NCI-H1417 treated with DMSO at 0.1 percent for 48 hours (cell line): ENCODE measurements at regions not wholly inside any gene's neighbourhood (a gene's known extent, or its start where the extent isn't known, plus 50 kb on each side); places are given as distances from the start of the nearest gene placed in this dataset.

Experiments
- DNase-seq: peaks from one replicate; lab custom pipeline; 2025; lab: John Stamatoyannopoulos, UW

DNA sequence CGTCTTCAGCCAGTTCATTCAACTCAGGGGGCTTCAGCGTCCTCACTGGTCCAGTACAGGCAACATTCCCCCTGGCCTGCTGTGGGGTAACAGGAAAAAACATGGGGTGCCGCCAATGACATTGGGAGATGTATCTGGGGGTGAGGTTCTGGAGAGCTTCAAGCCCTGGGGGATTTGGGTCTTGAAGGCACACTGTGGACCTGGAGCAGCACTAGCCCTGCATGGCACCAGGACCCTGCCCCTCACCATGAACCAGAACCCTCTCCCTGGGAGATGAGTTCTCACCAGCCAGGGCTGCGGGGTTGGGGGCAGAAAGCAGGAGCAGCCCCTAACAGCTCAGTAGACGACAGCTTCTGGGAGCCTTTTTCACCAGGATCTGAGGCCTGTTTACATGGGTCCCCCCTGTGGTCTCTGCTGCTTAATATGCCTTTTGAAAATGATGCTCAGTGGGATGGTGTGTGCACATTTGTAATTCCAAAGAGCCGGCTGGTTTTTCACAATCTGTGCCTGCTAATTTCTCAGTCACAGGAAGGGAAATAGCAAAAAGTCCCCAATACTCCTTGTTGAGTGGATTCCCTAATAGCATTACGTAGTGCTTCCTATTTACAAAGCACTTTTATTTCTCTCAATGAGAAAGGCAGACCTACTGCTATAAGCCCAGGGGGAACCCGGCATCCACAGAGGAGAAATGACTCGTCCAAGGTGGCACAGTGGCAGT, 509.5 kb downstream of the RPS24 start:
- DNase-seq, result no peak

DNA sequence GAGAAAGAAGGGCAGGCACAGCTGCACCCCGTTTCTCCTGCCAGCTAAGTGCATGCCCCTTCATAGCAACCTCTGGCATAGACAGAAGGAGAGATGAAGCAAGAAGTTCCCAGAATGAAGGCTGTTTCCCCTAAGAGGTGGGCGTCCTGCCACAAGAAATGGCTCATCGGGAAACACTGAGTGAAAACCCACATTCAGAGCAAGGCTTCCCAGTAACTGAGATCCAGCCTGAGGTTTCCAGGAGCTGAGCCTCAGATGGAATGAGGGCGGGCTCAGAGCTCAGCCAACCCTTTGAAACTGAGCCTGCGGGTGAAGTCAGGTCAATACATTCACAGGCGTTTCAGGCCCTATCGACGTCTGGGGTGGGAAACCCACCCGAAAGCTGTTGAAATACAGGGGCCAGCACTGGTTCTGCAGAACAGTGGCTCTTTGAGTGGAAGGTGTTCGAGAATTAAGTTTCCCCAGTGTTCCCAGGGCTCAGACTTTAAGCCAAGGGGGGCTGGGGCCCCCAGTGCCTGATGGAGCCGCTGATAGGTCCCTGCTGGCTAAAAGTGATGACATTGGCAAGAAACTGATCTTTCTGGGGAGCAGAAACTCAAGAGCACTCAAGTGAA, 510.2 kb downstream of the RPS24 start:
- no peak for DNase-seq

DNA sequence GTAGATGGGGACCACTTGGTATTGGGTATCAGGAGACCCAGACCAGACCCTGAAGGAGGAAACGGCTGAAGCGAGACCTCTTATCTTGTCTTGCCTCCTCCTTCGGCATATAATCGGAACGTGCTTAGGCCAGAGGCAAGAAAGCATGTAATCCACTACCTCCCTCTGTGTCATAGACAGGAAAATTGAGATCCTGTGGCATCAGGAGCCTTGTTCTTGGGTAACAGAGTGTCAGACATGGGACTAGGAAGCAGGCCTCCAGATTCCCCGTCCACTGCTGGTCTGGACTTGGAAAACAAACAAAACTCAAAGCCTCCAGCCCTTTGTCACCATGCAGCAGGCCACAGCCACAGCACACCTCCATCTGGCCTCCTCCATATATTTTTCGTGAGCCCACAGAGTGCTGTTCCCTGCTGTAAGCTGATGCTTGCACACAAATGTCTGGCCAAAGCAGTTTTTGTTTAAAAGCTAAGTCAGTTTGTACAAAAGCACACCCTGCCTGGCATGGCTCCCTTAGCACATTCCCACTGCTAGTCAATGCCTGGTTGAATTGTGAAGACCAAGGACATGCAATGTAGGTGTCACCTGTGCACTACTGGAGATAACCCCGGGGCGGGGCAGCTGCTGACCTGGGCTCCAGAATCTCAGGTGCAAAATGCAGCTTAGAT, 510.9 kb downstream of the RPS24 start:
- no peak for DNase-seq

DNA sequence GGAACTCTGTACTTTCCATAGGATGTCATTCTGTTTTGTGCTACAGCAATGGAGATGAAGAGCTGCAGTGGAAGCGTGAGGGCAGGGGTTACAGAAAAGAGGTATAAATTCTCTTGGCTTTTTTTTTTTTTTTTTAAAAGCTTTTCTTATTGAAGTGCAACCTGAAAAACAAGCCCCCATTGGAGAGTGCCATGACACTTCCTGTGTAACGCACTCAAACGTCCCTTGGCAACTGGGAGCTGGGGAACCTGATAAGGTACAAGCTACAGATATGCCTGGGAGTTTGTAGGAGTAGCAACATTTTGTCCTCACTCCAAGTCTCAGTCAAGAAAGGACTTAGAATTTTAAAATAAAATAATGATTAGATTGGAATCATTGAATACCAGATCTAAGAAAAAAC, 512.1 kb downstream of the RPS24 start:
- no peak for DNase-seq

DNA sequence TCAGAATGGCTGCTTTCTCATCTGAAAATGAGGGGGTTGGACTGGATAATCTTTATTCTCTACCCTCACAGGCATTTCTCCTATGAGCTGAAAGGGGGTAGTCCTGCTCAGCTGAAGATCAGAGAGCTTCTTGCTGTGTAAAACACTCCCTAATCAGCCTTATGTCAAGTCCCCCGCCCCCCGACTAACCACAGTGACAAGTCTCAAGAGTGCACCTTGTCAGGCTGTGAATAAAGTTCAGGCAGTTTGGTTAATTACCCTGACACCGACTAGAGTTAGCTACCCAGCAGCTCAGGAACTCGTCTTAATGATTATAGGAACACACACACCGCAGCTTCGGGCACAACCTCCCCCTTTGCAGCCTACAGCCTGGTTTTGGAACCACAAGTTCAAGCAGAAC, 513.7 kb downstream of the RPS24 start:
- no peak for DNase-seq

DNA sequence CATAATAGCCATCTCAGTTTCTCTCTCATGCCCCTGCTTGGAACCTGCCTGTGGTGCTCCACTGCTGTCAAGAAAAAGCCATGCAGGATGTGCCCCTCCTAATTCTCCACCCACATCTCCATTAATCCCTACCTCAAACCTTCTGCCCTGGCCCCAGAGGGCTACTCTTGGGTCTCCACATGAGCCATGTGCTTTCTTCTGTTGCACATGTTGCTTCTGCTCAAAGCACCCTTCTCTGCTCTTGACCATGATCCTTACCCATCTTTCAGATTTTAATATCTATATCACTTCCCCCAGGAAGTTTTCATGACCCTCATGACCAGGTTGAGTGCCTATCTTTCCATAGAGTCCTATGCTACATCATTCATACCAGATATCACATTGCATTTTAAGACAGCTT, 514.2 kb downstream of the RPS24 start:
- no peak for DNase-seq

DNA sequence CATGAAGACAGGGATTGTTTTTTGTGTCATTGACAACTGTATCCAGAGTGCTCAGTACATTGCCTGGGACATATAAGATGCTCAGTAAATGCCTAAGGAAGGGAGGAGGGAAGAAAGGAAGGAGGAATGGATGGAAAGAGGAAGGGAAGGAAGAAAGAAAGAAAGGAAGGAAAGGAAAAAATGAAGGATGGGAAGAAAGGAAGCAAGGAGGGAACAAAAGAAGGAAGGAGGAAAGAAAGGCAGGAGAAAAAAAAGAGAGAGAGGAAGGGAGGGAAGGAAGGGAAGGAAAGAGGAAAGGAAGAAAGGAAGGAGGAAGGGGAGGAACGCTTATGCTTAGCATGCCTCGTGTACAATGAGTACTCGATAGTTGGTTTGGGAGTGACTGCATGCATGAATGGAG, 514.7 kb downstream of the RPS24 start:
- DNase-seq, result no peak

DNA sequence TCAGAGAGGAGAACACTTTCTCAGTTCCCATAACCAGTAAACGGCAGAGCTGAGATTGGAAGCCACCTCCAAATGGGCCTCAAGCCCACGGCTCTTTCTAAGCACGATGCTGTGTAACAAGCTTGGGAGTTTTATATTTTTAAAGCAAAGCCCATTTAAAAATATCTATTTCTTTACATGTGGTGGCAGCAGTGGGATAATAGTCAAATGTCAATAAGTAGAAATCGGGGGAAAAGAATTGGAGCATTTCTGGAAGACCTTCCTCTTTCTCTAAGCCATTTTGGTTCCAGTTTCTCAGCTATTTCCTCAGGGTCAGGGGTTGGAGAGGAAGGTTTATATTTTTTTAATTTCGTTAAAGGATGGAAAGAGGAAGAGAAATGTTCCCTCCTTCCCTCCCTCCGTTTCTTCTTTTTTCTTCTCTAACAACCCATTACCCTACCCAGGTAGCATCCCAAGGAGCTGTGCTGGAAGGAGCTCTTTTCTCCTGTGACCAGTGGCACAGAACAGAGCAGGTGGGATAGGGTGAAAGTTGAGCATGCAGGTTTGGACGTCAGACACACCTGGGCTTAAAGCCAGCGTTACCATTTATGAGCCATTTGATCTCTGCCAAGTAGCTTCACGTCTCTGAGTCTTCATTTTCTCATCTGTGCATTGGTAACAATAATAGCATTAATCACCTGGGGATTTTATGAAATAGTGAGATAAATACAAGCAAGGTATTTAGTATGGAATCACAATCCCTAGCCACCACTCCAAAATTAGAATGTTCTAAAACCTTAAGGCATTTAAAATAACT, 515.7 kb downstream of the RPS24 start:
- no peak for DNase-seq

DNA sequence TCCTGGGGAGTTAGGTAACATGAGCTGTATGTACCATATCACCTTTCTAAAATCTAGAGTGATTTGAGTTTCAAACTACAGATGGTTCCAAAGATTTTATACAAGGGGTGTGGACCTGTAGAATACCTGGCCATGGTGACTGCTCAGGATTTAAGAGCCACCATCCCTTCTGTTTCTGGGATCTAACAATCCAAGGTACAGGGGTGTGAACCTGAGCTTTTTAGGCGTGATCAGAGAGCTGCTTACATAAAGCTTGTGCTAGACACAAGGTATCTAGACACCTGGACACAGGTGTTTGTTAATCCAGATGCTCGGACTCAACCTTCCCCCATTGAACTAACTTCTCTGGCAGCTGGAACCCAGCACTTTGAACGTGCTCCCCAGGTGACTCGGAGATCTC, 516.4 kb downstream of the RPS24 start:
- DNase-seq, result no peak

DNA sequence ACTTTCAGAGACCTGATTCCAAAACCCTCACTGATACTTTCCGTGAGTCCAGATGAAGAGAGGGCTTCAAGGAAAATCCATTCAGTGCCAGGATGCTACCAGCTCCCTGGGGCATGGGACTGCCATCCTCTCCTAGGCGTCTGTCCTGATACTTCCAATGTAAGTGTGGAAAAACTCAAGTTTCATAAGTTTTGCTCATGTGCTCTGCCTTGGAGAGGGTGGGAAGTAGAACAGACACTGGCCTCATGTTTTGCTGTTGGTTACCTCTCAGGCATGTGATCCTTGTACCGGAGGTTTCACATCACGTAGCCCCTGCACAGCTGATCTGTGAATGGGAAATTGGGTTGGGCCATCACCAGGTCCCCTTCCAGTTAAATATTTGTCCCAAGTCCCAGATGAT, 517.1 kb downstream of the RPS24 start:
- no peak for DNase-seq

DNA sequence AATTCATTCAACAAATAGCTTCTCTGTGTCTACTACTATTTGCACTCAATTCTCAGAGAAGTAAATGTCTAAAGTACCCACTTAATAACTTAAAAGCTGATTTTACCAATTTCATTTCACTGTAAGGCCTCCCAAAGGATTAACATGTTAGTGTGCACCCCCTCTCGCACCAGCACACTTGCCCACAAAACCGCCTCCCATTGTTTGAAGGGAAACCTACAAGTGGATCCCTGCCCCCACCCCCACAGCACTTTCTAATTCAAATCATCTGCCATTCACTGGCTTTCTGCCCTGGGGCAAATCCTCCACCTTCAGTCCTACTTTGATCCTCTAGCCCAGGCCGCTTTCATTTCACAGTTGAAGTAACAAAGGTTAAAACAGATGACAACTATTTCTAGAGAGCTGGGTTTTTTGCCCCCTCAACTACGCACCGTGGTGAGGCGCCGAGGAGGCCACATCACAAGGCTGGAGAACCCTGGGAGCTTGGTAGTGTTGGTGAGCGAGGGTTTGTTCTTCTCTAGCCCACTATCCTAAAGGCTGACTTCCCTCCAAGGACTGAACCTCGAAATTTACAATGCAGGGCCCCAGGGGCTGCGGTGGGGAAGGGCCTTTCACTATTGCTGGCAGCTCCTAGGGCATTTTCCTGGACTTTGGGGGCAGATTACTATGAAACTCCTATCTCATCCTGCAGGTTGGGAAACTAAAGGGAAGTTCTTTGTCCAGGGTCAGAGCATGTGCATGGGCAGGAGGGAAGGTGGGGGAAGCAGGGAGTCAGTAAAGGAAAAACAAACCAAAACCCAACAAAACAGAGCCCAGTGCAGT, 517.4 kb upstream of the ZMIZ1 start:
- no peak for DNase-seq

DNA sequence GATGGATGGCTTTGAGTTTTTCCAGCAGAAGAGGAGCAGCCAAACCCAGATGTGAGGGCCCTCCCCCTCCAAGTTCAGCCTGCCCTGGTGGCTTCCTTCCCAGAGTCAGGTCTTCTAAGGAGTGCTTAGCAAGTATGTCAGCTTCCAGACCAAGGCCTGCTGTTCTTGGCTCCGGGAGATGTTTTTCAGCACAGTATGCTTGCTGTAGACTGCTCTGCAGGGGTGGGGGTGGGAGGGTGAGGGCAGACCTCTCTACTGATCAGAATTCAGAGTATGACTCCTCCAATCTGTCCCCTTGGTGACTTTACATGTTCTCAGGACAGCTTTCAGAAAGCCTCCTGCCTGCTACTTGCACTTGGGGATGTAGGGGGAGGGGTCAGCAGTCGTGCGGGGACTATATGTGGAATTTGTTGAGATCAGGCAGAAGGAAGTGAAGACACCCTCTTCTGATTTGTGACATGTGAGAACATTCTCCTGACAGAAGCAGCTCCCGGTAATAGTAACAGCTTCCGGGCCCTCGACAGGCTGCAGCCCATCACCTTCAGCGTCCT, 516.4 kb upstream of the ZMIZ1 start:
- DNase-seq, result no peak

DNA sequence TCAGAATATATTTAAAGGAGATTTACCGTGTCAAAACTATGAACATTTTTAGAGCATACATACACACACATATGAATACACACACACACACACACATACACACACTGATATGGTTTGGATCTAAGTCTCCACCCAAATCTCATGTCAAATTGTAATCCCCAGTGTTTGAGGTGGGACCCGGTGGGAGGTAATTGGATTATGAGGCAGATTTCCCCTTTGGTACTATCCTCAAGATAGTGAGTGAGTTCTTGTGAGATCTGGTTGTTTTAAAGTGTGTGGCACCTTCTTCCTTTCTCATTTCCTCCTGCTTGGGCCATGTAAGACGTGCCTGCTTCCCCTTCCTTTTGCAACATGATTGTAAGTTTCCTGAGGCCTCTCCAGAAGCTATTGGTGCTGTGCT, 515.0 kb upstream of the ZMIZ1 start:
- DNase-seq, result no peak

DNA sequence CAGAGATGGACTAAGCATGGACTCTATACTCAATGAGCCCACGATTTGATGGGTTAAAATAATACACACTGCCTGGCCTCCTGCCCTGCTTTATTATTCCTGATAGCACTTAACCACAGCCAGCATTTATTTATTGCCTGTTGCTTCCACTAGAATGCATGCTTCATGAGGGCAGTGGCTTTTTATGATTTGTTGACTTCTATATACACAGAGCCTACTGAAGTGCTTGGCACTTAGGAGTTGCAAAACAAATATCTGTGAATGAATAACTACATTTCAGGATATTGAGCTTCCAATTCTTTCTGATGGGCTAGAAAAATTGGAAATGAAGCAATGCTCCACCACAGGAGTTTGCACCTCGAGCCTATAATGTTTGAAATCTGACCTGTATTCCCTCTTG, 513.6 kb upstream of the ZMIZ1 start:
- no peak for DNase-seq

DNA sequence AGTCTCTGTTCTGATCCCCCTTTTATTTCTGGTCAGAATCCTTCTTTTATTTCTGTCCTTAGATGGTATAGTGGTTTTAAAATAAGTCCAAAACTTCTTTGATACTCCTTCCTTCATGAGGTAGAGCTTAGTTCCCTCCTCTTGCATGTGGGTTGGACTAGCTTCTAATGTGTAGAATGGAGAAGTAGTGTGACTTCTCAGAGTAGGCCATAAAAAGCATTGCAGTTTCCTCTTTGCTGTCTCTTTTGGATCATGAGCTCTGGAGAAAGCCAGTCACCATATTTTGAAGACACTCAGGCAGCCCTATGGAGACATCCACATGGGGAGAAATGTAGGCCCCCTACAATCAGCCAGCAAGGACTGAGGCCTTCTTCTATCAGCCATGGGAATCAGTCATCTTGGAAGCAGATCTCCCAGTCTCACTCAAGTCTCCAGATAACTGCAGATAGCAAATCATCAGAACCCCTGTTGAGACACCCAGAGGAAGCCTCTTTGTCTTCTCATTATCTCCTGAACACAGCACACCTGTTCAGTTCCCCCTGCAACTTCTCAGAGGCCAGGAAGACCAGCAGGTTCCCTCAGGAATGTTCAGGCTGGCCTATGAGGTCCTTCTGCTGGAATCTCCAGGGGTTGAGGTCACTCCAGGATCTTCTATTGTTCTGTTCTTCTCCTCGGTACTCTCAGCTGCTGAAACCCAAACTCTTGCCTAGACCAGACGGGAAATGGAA, 511.9 kb upstream of the ZMIZ1 start:
- DNase-seq, result no peak

DNA sequence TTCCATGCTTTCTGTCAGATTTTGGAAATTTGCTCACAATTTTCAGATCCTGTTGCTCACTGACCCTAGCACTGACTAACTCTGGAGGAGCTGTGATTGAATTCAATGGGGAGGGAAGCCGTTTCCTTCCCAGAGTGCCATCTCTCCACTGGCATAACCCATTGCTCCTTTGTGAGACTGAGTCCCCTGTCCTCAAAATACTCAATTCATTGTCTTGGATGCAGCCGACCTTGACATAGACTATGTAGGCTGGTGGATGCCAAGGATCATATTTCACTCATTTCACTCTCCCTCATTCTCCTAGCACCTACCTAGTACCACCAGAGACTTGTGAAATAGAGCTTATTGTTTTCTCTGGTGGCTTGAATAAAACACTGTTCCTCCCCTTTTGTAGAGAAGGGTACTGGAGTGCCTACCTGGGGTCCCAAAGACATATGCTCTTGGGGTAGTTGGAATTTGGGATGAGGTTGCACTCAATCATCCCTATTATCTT, 511.3 kb upstream of the ZMIZ1 start:
- no peak for DNase-seq

DNA sequence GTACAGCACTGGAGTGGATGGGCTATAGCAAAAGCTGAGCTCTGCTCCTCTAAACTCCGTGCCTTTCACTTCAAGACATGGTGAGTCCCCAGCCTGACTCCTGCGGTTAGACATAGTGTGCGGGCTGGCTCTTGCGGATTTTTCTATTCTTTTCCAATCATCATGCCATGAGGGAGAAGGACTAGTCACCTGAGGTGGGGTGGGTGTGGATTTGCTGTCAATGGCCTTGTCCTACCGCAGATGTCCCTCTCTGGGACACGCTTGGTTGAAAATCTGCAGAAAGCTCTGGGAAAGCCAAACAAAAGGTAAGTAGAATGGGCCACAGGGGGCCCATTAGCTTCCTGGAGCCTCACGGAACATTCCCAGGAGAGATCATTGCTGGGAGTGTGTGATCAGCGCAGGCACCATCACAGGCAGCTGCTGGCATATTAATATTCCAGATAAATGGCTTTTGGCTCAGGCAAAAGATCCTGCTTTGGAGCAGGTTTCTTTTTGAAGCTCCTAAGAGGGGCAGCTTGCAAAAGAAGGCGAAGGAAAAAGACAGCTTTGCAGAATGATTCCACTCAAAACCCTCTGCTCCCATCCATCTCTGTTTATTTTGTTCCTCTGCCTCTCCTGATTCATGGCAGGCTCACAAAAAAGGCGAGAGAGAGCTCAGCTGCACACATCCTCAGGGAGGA, 509.0 kb upstream of the ZMIZ1 start:
- peak; percentile 20 for DNase-seq

DNA sequence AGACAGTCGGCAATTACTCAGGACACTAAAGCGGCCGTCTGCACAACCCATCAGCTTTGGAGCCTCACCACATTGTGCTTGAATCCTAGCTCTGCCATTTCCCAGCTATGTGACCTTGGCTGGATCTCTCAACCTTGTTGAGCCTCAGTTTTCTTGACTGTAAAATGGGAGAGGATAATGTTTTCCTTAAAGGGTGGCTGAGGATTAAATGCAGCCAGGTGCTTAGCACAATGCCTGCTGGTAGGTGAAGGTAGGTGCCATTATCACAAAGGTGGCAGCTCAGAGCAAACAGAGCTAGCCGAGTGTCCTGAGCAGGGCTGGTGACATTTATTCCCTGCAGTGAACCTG, 508.5 kb upstream of the ZMIZ1 start:
- no peak for DNase-seq

DNA sequence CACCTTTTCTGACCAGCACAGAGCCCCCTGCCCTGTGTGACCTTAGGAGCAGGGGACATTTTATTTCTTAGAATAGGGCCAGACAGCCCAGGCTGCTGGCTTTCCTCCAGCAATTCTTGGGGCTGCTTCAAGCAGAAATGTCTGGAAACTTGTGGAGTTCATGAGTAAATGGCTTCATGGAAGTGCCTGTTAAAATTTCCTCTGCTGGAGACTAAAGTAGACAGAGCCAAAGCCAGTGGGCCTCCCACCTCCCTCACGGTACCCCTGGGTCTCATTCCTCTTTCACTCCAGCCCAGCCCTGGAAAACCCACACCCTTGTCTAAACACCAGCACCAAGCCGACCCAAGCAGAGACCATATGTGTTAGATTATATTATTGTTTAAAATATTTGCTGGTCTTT, 505.5 kb upstream of the ZMIZ1 start:
- no peak for DNase-seq

DNA sequence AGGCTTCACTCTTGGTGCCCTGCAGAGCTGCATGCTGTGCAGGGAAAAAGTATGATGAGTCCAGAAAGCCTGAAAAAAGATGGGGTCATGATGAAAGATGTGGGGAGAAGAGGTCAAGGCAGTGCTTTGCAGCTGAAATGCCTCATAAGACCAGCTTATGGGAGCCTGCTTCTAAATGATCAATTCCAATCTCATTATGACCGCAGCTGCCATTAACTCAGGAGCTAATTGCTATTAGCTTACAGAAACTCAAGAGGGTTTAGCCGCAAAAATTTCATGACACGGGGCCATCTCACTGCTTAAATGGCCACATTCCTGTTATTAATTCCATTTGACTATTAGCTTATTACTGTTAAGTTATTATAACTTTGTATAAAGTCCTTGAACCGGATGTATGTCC, 502.9 kb upstream of the ZMIZ1 start:
- DNase-seq, result no peak
